ENCODE measurements at regions not wholly inside any gene's neighbourhood (a gene's known extent, or its start where the extent isn't known, plus 50 kb on each side); places are given as distances from the start of the nearest gene placed in this dataset.
"Not testable (repeated sequence)": the region's sequence is repeated elsewhere in the genome, so short reads cannot be mapped to it uniquely, and the experiment has no call there.

- DNase-seq, result no peak
These were observed 81.6 kb upstream of the DCN start for GRCh38 chr12:91264178-91264577.

GRCh38 chr12:91261820-91262676, 79.4 kb upstream of the DCN start:
- no peak for DNase-seq

GRCh38 chr12:91256411-91256810, 73.8 kb upstream of the DCN start:
- DNase-seq, result no peak

- no peak for DNase-seq
These were observed 69.7 kb upstream of the DCN start for GRCh38 chr12:91252341-91252740.

GRCh38 chr12:91250273-91250665, 67.7 kb upstream of the DCN start:
- no peak for DNase-seq

GRCh38 chr12:91249518-91250272, 67.1 kb upstream of the DCN start:
- no peak for DNase-seq

- DNase-seq, result no peak
These were observed 66.4 kb upstream of the DCN start for GRCh38 chr12:91249054-91249453.

- DNase-seq, result not testable (repeated sequence)
These were observed 60.6 kb upstream of the DCN start for GRCh38 chr12:91243177-91243576.

- no peak for DNase-seq
These were observed 59.1 kb upstream of the DCN start for GRCh38 chr12:91241756-91242155.

GRCh38 chr12:91240386-91241095, 57.9 kb upstream of the DCN start:
- no peak for DNase-seq

GRCh38 chr12:91239481-91239880, 56.9 kb upstream of the DCN start:
- DNase-seq, result no peak
